IPS DF 4.7 (cell line): ENCODE measurements at regions not wholly inside any gene's neighbourhood (a gene's known extent, or its start where the extent isn't known, plus 50 kb on each side); places are given as distances from the start of the nearest gene placed in this dataset.
A peak's percentile ranks its signal among the peaks of the same experiment; 100 is the strongest.
"Not testable (repeated sequence)": the region's sequence is repeated elsewhere in the genome, so short reads cannot be mapped to it uniquely, and the experiment has no call there.

ENCODE experiments used
- DNase-seq: peaks from one replicate; pipeline ENCODE4 v3.0.0-alpha.2; 2013; ENCODE audit warnings: low spot score; ENCODE audit errors: extremely low read depth

DNA sequence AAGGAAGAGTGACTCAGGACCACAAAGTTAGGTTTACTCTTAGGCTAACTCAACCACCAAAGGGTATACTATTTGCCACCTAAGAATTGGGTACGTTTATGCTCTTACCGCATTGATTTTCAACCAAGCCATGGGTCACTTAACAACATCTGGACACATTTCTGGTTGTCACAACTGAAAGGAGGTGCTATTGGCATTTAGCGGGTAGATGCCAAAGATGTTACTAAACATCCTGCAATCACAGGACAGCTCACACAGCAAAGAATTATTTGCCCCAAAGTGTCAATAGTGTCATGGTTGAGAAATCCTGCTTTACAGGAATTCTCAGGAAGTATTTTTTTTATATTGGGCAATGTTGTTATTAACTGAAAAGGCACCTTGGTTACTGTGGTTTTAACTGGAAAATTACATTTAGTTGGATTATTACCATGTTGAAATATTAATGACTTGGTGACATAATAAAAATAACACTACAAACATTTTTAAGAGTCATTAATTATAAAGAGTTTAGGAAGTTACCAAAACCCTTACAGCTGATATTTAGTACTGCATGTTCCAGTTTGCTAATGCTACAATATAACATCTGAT is 185.0 kb upstream of the TMEM196 start:
- DNase-seq: no peak

DNA sequence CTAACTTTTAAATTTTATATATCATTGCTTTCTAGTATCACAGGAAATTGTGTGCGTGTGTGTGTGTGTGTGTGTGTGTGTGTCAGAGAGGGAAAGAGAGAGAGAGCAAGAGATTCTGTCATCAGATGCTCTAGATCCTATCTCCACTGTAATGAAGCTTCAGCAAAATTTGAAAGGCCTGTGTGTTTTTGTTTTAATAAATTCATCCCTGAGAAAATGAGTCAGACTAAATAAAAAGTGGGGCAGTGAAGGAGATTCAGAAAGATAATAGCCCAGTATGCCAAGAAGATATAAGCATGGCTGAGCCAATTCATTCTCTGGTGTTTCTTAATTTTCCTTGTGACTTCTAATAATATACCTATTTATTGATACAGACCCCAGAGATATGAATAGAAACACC is 184.2 kb upstream of the TMEM196 start:
- no peak for DNase-seq

- not testable (repeated sequence) for DNase-seq
Measured at GRCh38 chr7:19954166-19954565, 180.7 kb upstream of the TMEM196 start.

- DNase-seq: not testable (repeated sequence)
Measured at GRCh38 chr7:19953411-19953810, 180.0 kb upstream of the TMEM196 start.

DNA sequence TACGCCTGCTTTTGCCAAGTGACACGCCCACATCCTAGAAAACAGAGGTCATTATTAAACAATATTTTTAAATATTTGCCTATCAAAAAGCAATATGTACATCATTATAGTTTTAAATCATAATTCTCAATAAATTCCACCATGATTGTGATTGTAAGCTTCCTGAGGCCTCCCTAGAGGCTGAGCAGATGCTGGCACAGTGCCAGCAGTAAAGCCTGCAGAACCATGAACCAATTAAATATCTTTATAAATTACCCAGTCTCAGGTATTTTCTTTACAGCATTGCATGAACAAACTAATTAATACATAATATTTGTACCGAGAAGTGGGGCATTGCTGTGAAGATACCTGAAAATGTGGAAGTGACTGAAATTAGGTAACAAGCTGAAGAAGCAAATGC is 174.7 kb upstream of the TMEM196 start:
- DNase-seq: no peak

GRCh38 chr7:19944363-19945120 is 171.1 kb upstream of the TMEM196 start:
- DNase-seq: no peak

- DNase-seq: no peak
Measured at GRCh38 chr7:19939746-19940145, 166.3 kb upstream of the TMEM196 start.

DNA sequence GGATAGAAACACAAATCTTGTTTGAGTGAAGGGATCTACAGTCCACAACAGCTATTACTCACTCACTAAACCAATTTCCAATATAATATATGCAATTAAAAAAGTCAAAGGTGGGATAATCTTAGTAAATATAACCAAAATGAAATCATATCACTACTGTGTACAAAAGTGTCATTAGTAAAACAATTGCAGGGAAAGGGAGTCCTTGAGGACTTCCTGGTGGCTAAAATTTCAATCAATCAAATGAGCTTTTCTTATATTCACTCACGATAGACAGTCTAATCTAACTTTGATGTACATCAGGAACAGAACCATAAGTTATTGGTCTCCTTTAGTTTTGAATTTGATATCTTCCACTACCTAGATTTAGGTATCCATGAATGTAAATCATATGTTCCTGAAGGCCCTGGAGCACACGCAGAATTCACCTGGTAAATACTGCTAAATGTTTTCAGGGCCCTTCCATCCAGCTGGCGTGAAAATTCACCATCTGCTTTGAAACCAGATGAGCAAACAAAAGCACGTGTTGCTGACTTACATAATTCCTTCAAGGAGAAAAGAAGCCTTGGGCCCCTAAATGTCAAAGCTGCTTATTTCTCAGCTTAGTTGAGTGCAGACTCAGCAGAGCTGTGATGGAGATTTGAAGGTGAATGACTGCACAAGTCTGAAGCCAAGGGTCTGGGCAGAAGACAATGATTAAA is 159.3 kb upstream of the TMEM196 start:
- no peak for DNase-seq

GRCh38 chr7:19930851-19931250 is 157.4 kb upstream of the TMEM196 start:
- no peak for DNase-seq

- DNase-seq: no peak
Measured at GRCh38 chr7:19930051-19930450, 156.6 kb upstream of the TMEM196 start.

- no peak for DNase-seq
Measured at GRCh38 chr7:19928247-19928646, 154.8 kb upstream of the TMEM196 start.

DNA sequence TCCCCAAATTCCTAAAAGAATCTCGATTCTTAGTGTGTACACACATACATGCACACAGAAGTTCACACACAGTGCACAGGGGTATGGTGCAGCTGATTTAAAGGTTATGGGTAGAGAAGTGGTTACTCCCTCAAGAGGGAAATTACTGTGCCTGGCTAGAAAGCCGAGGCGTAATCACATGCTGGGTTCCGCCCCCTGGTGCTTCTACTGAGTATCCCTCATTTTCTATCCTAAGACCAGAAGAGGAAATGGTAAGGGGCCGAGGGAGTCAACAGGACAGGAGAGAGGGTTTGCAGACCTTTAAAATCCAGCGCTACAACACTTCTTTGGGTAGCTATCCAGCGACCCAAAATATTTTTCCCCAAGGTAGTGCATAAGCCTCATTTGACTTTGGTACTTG is 147.3 kb upstream of the TMEM196 start:
- DNase-seq: peak; percentile 11

DNA sequence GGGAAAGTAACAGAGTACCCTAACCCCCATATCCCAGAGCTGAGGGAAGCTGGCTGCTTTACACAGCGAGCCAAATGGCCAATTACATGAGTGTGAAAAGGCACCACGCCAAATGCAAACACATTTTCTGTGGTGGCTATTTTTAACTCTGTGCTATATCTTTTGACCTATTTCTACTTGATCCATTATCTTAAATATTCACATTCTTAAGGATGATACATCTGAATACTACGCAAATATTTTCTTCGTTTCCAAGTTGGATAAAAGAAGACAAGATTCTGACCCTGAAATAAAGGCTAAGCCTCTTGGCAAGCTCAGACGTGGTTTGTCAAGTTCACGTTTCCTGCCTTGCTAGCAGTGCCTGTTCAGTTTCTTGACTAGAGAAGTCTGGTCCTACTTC is 146.7 kb upstream of the TMEM196 start:
- no peak for DNase-seq

GRCh38 chr7:19919261-19920095 is 146.1 kb upstream of the TMEM196 start:
- no peak for DNase-seq

GRCh38 chr7:19916046-19916445 is 142.6 kb upstream of the TMEM196 start:
- DNase-seq: no peak

DNA sequence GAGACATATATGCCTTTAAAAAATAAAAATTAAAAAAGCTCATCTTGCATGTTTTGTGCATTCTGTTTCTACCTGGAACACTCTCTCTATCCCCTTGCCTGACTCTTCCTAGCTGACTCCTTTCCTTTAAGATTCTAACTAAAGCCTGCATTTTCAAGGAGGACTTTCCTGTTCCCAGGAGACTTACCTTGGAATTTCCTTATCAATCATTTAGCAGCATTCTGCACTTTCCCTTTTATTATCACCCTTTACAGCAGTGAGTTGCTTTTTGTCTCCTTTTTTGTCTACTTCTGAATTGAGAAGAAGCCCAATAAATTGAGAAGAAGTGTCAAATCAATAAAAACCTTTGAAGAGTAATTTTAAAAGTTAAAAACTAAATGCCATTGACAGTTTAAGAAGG is 142.2 kb upstream of the TMEM196 start:
- DNase-seq: no peak

DNA sequence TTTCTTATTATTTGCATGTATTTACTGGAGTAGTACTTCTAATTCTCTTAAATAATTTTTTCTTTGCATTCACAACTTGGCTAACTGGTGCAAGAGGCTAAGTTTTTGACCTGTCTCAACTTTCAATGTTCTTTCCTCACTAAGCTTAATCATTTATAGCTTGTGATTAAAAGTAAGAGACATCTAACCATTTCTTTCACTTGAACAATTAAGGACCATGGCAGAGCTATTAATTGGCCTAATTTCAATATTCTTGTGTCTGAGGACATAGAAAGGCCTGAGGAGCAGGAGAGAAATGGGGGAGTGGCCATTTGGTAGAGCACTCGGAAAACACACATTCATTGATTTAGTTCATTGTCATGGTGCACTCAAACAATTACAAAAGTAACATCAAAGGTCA is 141.4 kb upstream of the TMEM196 start:
- no peak for DNase-seq

DNA sequence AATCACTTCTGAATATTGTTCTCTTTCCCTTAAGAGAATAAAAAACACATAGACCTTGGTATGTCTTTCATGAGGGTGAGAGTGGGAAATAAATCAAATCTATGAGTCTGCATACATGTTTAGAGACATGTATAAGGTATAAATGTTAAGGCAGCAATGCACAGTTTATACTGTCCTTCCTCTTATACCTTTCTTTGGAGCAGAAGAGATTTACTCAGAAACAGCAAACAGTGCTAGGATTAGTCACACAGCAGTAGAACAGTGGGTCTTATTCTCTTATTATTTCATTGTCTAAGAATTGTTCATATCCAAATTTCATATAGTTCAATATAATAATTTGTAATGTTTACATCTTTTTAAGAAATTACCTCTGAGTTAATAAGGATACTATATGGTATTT is 126.7 kb upstream of the TMEM196 start:
- DNase-seq: no peak

DNA sequence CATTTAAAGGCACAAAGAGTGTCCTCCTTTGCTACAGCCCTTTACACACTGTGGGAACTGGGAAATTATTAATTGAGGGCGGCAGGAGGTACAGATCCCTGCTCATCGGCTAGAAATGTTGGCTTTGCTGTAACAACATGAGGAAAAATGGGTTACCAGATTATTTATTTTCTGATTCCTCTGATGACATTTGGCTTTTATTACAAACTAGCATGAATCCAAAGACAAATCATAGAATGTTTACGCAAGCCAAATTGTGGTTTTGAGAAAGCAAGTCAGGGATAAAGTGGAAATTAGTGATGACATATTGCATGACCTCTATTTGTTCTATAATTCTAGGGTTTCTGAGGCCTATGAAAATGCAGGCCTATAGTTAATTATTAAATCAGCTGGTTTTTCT is 126.1 kb upstream of the TMEM196 start:
- DNase-seq: no peak

DNA sequence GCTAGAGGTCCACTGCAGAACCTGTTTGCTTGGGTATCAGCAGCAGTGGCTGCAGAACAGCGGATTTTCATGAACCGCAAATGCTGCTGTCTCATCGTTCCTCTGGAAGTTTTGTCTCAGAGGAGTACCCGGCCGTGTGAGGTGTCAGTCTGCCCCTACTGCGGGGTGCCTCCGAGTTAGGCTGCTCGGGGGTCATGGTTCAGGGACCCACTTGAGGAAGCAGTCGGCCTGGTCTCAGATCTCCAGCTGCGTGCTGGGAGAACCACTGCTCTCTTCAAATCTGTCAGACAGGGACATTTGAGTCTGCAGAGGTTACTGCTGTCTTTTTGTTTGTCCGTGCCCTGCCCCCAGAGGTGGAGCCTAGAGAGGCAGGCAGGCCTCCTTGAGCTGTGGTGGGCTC is 109.5 kb upstream of the TMEM196 start:
- DNase-seq: not testable (repeated sequence)

DNA sequence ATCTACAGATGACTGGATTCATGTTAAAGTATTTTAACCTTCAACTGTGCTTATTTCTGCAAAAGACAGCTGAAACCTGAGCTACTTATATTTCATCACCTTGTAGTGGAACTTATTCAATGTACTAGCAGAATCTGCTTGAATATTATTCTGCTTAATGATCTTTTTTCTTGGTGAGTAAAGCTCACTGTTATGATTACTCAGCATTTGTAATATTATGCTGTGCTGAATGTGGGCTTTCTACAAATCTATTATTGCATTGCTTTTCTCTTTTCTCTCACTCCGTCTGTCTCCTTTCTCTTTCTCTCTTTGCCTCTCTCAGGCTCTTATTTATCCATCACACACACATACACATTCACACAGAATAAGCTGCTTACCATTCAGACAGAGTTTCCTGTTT is 98.7 kb upstream of the TMEM196 start:
- DNase-seq: no peak

DNA sequence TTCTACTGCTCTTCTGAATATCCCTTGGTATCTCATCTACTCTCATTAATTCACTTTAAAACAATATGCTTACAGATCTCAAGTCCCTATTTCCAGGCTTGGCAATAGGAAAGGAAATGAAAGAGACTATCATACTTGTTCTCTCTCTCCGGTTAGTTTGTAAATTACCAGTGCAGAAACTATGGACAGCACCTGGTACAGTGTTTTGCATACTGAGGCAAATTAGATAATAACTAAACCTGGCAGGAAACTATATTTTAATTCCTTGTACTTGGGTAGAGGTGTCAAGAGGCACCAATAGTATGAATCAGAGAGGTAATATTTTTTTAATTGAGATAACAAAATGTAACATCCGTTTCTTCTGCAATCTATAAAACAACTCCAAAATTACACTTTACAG is 97.7 kb upstream of the TMEM196 start:
- DNase-seq: no peak
